DMS114 treated with DMSO at 0.1 percent for 48 hours (cell line): ENCODE measurements at regions not wholly inside any gene's neighbourhood (a gene's known extent, or its start where the extent isn't known, plus 50 kb on each side); places are given as distances from the start of the nearest gene placed in this dataset.
"Not testable (repeated sequence)": the region's sequence is repeated elsewhere in the genome, so short reads cannot be mapped to it uniquely, and the experiment has no call there.

ENCODE experiments used
- DNase-seq: peaks from one replicate; lab custom pipeline; 2025; ENCODE audit not compliant: unreplicated experiment; lab: John Stamatoyannopoulos, UW

DNA sequence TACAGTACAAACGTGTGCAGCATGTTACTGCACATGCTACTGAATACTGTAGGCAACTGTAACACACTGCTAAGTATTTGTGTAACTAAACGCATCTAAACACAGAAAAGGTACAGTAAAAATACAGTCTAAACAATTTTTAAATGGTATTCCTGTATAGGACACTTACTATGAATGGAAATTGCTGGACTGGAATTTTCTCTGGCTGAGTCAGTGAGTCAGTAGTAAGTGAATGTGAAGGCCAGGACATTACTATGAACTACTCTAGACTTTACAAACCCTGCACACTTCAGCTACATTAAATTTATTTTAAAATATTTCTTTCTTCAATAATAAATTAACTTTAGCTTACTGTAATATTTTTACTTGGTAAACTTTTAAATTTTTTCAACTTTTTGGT lies 225.0 kb upstream of the TENT5A start:
- DNase-seq: no peak

DNA sequence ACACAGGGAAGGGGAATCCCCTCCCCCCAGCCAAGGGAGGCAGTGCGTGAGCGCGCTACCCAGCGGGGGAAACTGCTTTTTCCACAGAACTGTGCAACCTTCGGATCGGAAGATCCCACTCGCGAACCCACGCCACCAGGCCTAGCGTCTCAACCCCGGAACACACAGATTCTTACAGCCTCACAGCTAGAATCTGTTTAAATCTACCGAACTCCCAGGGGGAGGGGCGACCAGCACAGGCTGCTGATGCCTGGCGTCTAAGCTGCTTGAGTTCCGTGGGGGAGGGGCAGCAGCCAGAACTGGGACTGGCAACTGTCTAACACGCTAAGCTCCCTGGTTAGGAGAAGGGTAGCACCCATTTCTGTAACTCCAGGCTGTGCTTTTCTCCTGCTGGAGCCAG lies 217.3 kb upstream of the TENT5A start:
- DNase-seq: no peak

DNA sequence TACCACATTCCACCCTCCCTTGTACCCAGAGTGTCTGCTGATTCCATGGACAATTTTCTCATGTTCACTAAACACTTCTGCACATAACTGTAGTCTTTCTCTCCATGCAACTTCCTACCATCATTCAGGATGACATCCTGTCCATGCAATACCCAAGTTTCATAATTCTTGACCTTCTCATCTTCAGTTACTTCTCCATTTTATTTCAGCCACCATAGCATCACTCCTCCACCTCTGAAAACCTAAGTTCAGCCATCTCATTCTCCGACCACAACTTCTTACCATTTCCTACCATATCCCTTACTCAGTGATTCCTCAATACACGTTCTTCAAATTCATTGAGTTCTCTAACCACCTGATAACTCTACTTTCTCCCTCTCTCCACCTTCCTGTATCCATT lies 216.5 kb upstream of the TENT5A start:
- no peak for DNase-seq

DNA sequence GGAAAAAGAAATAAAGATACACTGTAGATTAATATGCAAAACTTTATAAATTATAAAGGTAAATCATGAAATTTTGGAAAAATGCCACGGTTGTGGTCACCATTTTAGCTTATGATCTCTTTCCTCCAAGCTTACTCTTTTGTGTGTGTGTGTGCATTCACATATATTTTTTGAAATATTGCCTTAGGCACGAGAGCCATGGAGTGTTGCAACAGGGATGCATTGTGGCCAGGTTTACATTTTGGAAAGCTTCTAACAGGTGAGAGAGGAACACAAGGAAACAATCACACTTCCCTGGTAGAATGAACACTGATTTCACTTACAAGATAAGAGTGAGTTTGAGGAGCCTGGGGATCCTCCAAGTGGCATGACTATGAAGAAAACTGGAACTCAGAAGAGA lies 214.5 kb upstream of the TENT5A start:
- no peak for DNase-seq

DNA sequence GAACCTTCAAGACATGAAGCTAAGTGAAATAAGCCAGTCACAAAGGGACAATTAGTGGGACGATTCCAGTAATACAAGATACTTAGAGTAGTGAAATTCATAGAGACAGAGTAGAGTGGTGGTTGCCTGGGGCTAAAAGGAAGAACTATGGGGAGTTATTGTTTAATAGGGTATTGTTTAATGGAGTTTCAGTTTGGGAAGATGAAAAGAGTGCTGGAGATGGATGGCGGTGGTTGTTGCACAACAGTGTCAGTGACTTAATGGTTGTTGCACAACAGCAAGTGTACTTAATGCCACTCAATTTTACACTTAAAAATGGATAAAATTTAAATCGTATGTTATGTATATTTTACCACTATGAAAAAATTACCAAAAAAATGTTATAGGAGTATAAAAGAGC lies 209.7 kb upstream of the TENT5A start:
- DNase-seq: no peak

DNA sequence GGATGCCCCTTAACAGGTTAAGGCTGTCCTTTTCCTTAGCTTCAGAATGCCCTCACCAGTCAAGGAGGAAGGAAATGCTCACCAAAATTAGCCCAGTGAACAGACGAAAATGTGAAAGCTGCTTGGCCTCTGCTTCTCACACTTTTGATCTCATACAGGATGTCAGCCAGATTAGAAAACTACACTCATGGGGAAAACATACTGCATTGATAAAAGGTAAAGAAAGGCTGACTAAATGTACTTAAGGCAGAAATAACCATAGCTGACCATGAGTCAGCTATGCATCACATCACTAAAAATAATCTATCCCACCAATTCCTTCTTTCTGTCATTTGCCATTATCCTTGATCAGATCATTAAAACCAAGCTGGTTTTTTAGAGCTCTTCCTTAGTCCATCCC lies 198.4 kb upstream of the TENT5A start:
- DNase-seq: no peak

DNA sequence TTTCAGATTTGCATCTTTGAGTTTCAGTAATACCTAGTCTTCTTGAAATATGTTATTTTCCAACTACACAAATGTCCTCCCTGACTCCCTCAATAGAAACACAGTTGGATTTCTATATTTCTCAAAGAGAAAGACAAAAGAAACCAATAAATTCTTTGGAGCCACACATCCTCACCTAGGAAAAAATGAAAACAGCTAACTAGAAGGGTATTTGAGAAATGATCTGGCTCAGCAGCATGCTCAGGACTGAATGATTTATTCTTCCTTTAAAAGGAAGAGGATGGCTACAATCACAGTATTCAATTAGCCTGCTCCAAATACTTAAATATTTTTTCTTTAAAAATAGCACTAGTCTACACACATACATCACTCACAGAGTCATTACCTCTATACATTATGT lies 196.4 kb upstream of the TENT5A start:
- DNase-seq: no peak

DNA sequence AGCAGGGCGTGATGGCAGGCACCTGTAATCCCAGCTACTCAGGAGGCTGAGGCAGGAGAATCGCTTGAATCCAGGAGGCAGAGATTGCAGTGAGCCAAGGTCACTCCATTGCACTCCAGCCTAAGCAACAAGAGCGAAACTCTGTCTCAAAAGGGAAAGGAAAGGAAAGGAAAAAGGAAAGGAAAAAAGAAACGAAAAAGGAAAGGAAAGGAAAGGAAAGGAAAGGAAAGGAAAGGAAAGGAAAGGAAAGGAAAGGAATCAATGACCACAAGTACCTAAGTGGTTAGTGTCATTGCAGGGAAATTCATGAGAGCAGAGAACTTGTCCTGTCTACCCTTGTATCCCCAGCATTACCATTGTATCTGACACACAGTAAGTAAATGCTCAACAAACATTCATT lies 195.7 kb upstream of the TENT5A start:
- not testable (repeated sequence) for DNase-seq

DNA sequence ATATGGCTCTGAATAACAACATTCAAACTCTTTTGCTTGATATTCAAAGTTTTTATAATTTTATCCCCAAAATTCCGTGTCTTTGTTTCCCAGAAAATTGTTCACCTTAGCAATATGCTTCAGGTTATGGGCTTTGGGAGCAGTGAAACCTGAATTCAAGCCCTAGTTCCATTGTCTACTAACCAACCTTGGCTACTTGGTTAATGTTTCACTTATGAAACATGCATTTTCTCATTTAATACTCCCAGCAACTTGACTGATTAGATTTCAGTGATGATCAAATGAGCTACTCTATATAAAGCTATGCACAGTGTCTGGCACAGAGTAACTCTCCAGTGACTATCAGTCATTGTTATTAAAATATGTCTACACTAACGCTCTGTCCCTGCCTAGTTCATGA lies 192.2 kb upstream of the TENT5A start:
- no peak for DNase-seq

DNA sequence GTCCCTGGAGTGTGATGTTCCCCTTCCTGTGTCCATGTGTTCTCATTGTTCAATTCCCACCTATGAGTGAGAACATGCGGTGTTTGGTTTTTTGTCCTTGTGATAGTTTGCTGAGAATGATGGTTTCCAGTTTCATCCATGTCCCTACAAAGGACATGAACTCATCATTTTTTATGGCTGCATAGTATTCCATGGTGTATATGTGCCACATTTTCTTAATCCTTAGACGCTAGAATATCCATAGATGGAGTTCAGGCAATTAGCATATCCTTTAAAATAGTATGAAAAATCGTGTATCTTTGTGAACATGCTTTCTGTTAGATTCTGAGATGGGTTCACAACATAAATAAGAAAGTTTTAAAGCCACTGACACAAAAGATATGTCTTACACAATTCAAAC lies 190.4 kb upstream of the TENT5A start:
- not testable (repeated sequence) for DNase-seq

DNA sequence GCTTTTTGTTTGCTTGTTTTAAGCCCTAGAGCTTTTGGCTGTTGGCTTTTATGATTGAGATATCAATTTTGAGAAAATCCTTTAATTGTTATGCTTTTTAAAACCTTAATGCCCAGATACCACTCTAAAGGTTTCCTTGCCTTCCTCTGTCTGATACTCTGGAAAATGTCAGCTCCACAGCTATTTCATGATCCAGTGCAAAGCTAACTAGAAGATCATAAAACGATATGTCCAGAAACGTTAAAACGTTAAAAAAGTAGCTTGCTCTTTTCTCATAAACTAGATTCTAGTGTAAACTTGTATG lies 189.5 kb upstream of the TENT5A start:
- DNase-seq: no peak

DNA sequence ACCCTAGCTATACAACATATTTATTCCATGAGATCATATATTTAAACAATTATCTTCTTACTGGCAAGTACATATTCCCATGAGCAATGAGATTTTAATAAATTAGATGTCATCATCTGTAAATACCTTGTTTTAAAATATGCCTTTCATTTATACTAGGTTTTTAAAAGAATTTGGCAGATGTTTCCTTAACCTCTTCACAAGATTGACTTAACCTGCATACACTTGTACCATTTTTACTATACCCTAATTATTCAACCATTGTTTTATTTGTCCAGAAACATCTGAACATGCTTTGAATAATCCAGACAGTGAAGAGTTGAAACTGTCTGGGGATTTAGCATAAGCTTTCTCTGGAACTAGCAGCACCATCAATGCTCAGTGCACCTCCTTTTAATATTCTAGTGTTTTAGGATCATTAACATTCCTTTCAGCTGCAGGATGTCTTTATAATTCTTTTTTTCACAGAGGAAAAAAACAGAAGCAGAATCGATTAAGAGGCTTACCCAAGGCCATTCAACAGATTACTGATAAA lies 188.0 kb upstream of the TENT5A start:
- no peak for DNase-seq

DNA sequence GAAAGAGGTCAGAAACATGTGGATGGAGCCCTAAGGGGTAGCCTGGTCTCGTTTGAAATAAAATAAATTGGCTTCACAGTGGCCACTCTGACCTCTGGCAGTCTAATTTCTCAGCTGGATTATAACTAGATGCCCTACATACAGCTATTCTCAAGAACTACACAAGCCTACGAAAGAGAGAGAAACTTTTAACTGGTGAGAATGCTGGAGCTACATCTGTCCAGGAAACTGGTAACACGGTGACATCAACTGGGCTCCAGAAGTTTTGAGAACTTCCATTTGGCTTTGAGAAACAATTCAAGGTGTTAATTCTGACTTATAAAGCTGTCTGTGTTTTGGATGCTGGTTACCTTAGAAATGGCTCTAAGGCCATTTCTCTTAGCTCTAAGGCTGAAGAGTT lies 187.3 kb upstream of the TENT5A start:
- DNase-seq: no peak

DNA sequence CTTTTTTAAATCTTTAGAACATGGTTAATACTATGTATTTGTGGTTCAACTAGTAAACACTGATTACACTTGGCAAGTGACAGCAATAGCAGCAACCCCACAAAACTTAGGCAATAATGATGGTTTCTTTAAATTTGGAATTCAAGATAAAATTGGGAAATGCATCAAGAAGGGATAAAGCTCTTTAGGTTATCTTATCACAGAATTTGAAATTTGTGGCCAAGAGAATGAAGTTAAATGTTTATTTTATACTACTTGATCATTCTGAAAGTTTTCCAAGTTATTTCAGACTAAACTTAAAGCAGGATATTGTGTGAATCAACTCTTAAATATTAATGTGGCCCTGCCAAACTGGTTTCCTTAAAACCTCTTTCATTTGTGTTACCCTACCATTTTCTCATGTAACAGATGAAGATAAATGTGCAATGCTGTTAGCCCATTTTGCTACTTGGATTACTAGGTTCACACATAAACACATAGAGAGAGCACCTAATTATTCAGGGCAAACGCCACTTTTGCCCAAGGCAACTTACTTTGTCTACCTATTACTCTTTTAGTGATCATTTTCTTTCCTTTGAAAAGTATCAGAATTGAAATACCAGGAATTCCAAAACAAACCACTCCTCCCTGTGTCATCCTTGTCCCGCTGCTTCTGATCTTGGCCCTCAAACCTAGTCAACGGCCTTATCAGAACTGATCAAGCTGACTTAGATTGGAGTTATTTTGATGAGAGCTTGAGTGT lies 186.7 kb upstream of the TENT5A start:
- DNase-seq: no peak

DNA sequence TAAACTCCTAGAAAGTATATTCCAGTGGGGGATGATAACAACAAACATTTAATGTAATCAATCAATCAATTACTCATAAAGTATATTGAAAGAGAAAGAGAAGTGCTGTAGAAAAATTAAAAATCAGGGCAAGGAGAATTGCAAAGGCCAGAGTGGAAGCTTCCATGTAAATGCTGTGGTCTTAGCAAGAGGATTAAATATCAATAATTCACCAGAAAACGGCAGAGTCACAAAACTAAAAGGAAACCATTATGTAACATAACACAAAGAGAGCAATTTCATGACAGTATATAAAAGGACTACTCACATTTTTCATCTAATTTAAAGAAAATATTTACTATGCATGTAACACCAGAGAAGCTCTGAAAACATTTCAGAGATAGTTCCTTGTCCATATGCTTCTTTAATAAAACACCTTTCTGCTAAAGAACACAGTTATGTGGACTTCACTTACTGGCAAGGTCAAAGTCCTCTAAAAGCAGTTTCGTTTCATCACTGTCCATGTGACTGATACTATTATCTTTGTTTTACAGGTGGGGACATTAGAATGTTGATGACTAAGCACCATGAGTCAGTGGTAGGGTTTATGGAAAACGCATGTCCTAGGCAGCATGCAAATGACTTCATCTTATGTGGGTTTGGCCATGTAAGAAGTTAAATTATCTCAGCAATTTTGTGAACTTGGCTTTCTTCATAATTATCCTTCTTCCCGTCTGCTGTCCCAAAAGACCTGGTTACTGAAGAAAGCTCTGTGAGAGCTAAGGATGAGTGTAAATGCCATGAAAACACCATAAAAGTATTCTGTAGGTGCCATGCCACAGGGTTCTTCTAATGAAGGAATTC lies 185.8 kb upstream of the TENT5A start:
- no peak for DNase-seq

DNA sequence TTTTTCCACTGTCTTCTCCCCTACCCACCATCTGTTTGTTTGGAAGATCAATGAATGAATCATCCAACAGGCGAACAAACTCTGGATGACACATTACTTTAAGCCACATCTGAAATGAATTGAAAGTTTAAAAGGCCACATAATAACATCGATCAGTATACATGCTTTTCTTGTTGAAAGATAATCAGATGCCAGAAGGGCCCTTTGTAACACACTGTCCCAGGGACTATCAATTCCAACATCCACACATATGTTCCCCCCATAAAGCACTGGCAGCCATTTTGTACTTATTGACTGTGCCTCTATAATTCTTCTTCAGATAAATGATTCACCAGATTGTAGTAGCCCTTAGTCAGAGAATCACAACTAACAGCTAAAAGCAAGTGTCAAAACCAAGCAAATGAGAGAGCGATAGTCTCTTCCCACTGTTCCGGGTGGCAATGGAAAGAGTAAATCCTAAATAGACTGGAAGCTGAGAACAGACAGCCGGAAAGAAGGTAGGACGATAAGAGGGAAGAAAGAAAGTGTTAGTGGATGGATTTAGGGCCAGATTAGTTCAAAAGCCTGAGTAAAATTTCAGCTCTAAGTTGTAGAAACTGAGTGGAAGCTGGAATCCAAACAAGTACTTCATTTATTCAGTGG lies 184.9 kb upstream of the TENT5A start:
- no peak for DNase-seq

DNA sequence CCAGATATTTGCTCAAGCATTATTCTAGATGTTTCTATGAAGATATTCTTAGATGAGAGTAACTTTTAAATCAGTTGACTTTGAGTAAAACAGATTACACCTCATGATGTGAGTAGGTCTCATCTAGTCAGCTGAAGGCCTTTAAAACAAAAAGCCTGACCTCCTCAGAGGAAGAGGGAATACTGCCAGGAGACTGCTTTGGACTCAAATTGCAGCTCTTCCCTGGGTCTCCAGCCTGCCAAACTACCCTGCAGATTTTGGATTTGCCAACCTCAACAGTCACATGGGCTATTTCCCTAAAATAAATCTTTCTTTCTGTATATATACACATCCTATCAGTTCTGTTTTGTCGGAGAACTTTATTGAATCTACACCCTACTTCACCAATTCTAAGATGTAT lies 182.5 kb upstream of the TENT5A start:
- no peak for DNase-seq

DNA sequence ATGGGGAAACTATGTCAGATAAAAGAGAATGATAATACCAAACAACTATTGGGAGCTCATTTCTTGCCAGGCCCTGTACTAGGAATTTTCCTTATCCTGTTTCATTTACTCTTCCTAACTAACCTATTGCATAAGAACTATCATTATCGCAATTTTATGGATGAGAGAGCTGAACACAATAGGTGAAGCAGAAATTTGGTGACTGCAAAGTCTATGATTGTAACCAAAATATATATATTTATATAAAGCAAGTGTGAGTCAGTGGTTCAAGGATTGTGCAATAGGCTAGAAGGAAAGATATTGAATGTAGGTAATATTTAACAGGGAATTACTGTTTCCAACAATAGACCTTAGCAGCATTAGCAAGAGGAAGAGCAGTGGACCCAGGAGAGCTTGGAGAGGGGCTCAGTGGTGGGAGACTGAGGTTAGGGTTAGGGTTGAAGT lies 181.1 kb upstream of the TENT5A start:
- DNase-seq: no peak

DNA sequence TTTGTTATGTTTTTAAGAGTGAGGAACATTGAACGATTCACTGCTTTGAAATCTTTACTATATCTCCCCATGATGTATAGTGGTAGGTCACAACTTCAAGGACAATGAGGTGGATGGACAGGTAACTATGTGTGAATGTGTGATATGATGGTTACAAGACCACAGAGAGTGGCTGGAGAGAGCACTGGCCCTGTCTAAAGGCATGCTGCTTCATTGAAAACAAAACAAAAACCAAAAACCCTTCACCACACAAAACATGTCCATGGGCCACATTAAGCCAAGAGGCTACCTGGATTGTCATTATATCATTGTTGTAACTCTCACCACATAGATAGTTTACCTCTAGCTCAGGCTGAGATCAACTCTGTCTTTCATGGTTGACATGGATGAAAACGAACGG lies 180.6 kb upstream of the TENT5A start:
- no peak for DNase-seq

DNA sequence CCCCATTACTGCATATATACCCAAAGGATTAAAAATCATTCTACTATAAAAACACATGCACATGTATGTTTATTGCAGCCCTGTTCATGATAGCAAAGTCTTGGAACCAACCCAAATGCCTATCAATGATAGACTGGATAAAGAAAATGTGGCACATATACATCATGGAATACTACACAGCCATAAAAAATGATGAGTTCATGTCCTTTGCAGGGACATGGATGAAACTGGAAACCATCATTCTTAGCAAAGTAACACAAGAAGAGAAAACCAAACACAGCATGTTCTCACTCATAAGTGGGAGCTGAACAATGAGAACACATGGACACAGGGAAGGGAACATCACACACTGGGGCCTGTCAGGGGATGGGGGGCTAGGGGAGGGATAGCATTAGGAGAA lies 180.0 kb upstream of the TENT5A start:
- not testable (repeated sequence) for DNase-seq

DNA sequence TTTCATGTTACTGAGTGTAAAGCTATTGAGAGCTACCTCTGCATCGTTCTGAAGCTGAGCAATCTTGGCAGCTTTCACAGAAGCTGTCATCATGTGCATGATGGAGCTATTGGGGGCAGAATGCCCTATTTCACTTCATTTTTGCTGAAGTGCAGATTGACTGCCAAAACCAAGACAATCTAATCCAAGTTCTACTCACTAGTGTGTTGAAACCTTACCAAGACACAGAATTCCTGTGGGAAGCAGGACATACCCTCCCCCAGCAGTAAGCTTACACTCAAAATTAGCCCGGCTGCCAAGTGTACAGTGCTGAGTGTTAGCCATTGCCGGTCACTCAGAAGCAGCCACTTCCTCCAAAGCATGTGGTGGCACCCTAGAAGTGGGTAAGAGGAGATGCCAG lies 177.3 kb upstream of the TENT5A start:
- DNase-seq: no peak

DNA sequence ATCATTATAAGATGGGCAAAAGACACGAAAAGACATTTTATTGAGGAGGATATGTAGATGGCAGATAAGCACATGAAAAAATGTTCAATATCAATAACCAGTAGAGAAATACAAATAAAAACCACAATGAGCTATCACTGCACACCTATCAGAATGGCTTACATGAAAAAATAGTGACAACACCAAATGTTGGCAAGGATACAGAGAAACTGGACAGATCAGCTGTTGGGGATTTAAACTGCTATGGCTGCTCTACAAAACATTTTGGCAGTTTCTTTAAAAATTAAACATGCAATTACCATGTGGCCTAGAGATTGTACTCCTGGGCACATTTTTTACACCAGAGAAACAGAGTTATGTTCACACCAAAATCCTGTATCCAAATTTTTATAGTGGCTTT lies 172.7 kb upstream of the TENT5A start:
- DNase-seq: no peak
